KOPT-K1 (cell line): ENCODE measurements at regions not wholly inside any gene's neighbourhood (a gene's known extent, or its start where the extent isn't known, plus 50 kb on each side); places are given as distances from the start of the nearest gene placed in this dataset.
"Not testable (repeated sequence)": the region's sequence is repeated elsewhere in the genome, so short reads cannot be mapped to it uniquely, and the experiment has no call there.

Experiments used
- H3K27ac ChIP-seq: fragments of 200-600 bp; sonication (generic); 2 replicates; pipeline ENCODE4 v1.5.1; 2016; ENCODE audit warnings: antibody characterized with exemption, mild to moderate bottlenecking, low read depth, low read length; ENCODE audit not compliant: poor library complexity, severe bottlenecking
- H3K36me3 ChIP-seq: fragments of 200-600 bp; sonication (generic); 2 replicates; pipeline ENCODE4 v1.5.1; 2017; ENCODE audit warnings: antibody characterized with exemption, mild to moderate bottlenecking, low read length, moderate library complexity; ENCODE audit not compliant: insufficient read depth
- H3K9me3 ChIP-seq: fragments of 200-600 bp; sonication (generic); 2 replicates; pipeline ENCODE4 v1.5.1; 2017; ENCODE audit warnings: antibody characterized with exemption, low read length, mild to moderate bottlenecking; ENCODE audit not compliant: insufficient read depth, poor library complexity, severe bottlenecking

- H3K36me3 ChIP-seq, H3K9me3 ChIP-seq, H3K27ac ChIP-seq: not testable (repeated sequence)
Measured at GRCh38 chr6:3672339-3672738, 79.2 kb downstream of the PXDC1 start.

GRCh38 chr6:3671382-3671781 lies 80.1 kb downstream of the PXDC1 start:
- Histone ChIP-seq H3K9me3 (peaks cover 6% of the 10 kb centered on the region), H3K36me3 (no peaks in the 10 kb centered on the region), H3K27ac (no peak overlapping the region)

GRCh38 chr6:3670356-3670755 lies 81.2 kb downstream of the PXDC1 start:
- H3K9me3 ChIP-seq = peaks cover 6% of the 10 kb centered on the region
- H3K36me3 ChIP-seq = no peaks in the 10 kb centered on the region
- H3K27ac ChIP-seq = no peak overlapping the region

- no peaks in the 10 kb centered on the region for H3K36me3 ChIP-seq
- peaks cover 6% of the 10 kb centered on the region for H3K9me3 ChIP-seq
- no peak overlapping the region for H3K27ac ChIP-seq
Measured at GRCh38 chr6:3669916-3670315, 81.6 kb downstream of the PXDC1 start.

GRCh38 chr6:3665608-3666007 lies 85.9 kb downstream of the PXDC1 start:
- Histone ChIP-seq H3K36me3 (no peaks in the 10 kb centered on the region), H3K27ac (no peak overlapping the region), H3K9me3 (peaks cover 6% of the 10 kb centered on the region)

GRCh38 chr6:3664625-3665041 lies 86.9 kb downstream of the PXDC1 start:
- Histone ChIP-seq H3K36me3 (no peaks in the 10 kb centered on the region), H3K27ac (no peak overlapping the region), H3K9me3 (peaks cover 6% of the 10 kb centered on the region)

GRCh38 chr6:3663811-3664210 lies 87.7 kb downstream of the PXDC1 start:
- Histone ChIP-seq H3K9me3 (peaks cover under 1% of the 10 kb centered on the region), H3K27ac (no peak overlapping the region), H3K36me3 (no peaks in the 10 kb centered on the region)

- Histone ChIP-seq H3K27ac (no peak overlapping the region), H3K36me3 (no peaks in the 10 kb centered on the region), H3K9me3 (no peaks in the 10 kb centered on the region)
Measured at GRCh38 chr6:3663081-3663480, 88.4 kb downstream of the PXDC1 start.

- no peaks in the 10 kb centered on the region for H3K36me3 ChIP-seq
- H3K9me3 ChIP-seq = no peaks in the 10 kb centered on the region
- no peak overlapping the region for H3K27ac ChIP-seq
Measured at GRCh38 chr6:3661390-3661789, 90.1 kb downstream of the PXDC1 start.

- Histone ChIP-seq H3K9me3 (no peaks in the 10 kb centered on the region), H3K36me3 (no peaks in the 10 kb centered on the region), H3K27ac (no peak overlapping the region)
Measured at GRCh38 chr6:3660473-3660872, 91.0 kb downstream of the PXDC1 start.

GRCh38 chr6:3659748-3660147 lies 91.8 kb downstream of the PXDC1 start:
- no peaks in the 10 kb centered on the region for H3K9me3 ChIP-seq
- no peaks in the 10 kb centered on the region for H3K36me3 ChIP-seq
- no peak overlapping the region for H3K27ac ChIP-seq

- Histone ChIP-seq H3K36me3 (no peaks in the 10 kb centered on the region), H3K9me3 (no peaks in the 10 kb centered on the region)
Measured at GRCh38 chr6:3656076-3656475, 95.4 kb downstream of the PXDC1 start.

GRCh38 chr6:3654898-3655297 lies 96.6 kb downstream of the PXDC1 start:
- no peaks in the 10 kb centered on the region for H3K9me3 ChIP-seq
- no peak overlapping the region for H3K27ac ChIP-seq
- H3K36me3 ChIP-seq = no peaks in the 10 kb centered on the region

More at GRCh38 chr6:3656076-3656475, 95.4 kb downstream of the PXDC1 start:
- H3K27ac ChIP-seq = no peak overlapping the region

- no peaks in the 10 kb centered on the region for H3K36me3 ChIP-seq
- no peaks in the 10 kb centered on the region for H3K9me3 ChIP-seq
- H3K27ac ChIP-seq = no peak overlapping the region
Measured at GRCh38 chr6:3654436-3654835, 97.1 kb downstream of the PXDC1 start.

- H3K27ac ChIP-seq = no peak overlapping the region
- no peaks in the 10 kb centered on the region for H3K36me3 ChIP-seq
- no peaks in the 10 kb centered on the region for H3K9me3 ChIP-seq
Measured at GRCh38 chr6:3653528-3654070, 97.9 kb downstream of the PXDC1 start.

GRCh38 chr6:3651698-3652229 lies 99.7 kb downstream of the PXDC1 start:
- Histone ChIP-seq H3K27ac (no peak overlapping the region), H3K36me3 (no peaks in the 10 kb centered on the region), H3K9me3 (no peaks in the 10 kb centered on the region)
